H1 (cell line): ENCODE measurements at regions not wholly inside any gene's neighbourhood (a gene's known extent, or its start where the extent isn't known, plus 50 kb on each side); places are given as distances from the start of the nearest gene placed in this dataset.

Experiments
- CTCF ChIA-PET: fragments of 300-600 bp; sonication (Branson Sonifier 250); formaldehyde crosslinking; loops from one replicate; lab custom pipeline; 2021; ENCODE audit not compliant: partially characterized antibody; lab: Charles Lee
- POLR2A ChIA-PET: fragments of 300-600 bp; sonication (Branson Sonifier 250); formaldehyde crosslinking; loops from one replicate; lab custom pipeline; 2021; ENCODE audit warnings: inconsistent platforms; ENCODE audit not compliant: partially characterized antibody; lab: Charles Lee
- DNase-seq, 2 experiments: peaks; one replicate each; pipeline versions ENCODE4 v3.0.0 to v3.0.0-alpha.2; 2010 to 2022; ENCODE audit warnings: low spot score in 2 of 2, low read depth in 1 of 2, mixed read lengths in 1 of 2
- FAIRE-seq: peaks from 2 replicates; lab custom pipeline; 2011; peaks lifted over from hg19 to GRCh38; lab: Jason Lieb, UNC
- H2AFZ ChIP-seq: 2 replicates; pipeline ENCODE4 v1.8.1; 2012; ENCODE audit warnings: low read length, inconsistent platforms
- H2AK5ac ChIP-seq: 2 replicates; pipeline ENCODE4 v1.6.1; 2013; ENCODE audit warnings: low read depth, low read length
- H2BK120ac ChIP-seq: replicated peaks from 2 replicates; pipeline ENCODE3; 2013; ENCODE audit warnings: low read depth, low read length, inconsistent platforms
- H2BK12ac ChIP-seq: 2 replicates; pipeline ENCODE4 v1.6.1; 2013; ENCODE audit warnings: low read depth, low read length
- H2BK15ac ChIP-seq: 2 replicates; pipeline ENCODE4 v1.6.1; 2013; ENCODE audit warnings: low read length
- H2BK20ac ChIP-seq: 2 replicates; pipeline ENCODE4 v1.6.1; 2013; ENCODE audit warnings: low read length
- H2BK5ac ChIP-seq: 2 replicates; pipeline ENCODE4 v1.6.1; 2013; ENCODE audit warnings: low read depth, low read length
- H3K14ac ChIP-seq: 2 replicates; pipeline ENCODE4 v1.6.1; 2013; ENCODE audit warnings: inconsistent platforms; ENCODE audit not compliant: insufficient read length
- H3K18ac ChIP-seq: 2 replicates; pipeline ENCODE4 v1.6.1; 2013; ENCODE audit warnings: low read length; ENCODE audit errors: extremely low read depth
- H3K23ac ChIP-seq: 2 replicates; pipeline ENCODE4 v1.6.1; 2013; ENCODE audit warnings: inconsistent platforms; ENCODE audit not compliant: insufficient read length
- H3K23me2 ChIP-seq: 2 replicates; pipeline ENCODE4 v1.6.1; 2013; ENCODE audit warnings: low read depth, low read length
- H3K27ac ChIP-seq: 2 replicates; pipeline ENCODE4 v1.6.1; 2011; ENCODE audit warnings: low read depth, low read length, inconsistent platforms
- H3K27me3 ChIP-seq, 4 experiments: replicated peaks in 1 of 4; 1 replicate in 1 of 4; 2 replicates in 3 of 4; pipeline versions ENCODE4 v1.6.1 to v1.8.1; 2011 to 2013; ENCODE audit warnings: low read length in 3 of 4, mild to moderate bottlenecking in 3 of 4, inconsistent platforms in 2 of 4, mixed read lengths in 2 of 4, moderate library complexity in 1 of 4; ENCODE audit not compliant: control insufficient read depth in 3 of 4, insufficient read depth in 3 of 4; ENCODE audit errors: extremely low read depth in 1 of 4
- H3K36me3 ChIP-seq, 4 experiments: 2 replicates each; pipeline versions ENCODE4 v1.6.1 to v1.8.1; 2011 to 2013; ENCODE audit warnings: mild to moderate bottlenecking in 4 of 4, low read length in 3 of 4, moderate library complexity in 2 of 4, control low read depth in 1 of 4, inconsistent platforms in 1 of 4; ENCODE audit not compliant: insufficient read depth in 4 of 4, control insufficient read depth in 2 of 4
- H3K4ac ChIP-seq: replicated peaks from 2 replicates; pipeline ENCODE3; 2013; ENCODE audit warnings: low read length, low read depth, mixed read lengths, inconsistent platforms; ENCODE audit not compliant: insufficient read length
- H3K4me1 ChIP-seq, 4 experiments: replicated peaks in 1 of 4; 1 replicate in 1 of 4; 2 replicates in 3 of 4; pipeline versions ENCODE4 v1.6.1 to v1.8.1; 2011 to 2013; ENCODE audit warnings: low read length in 3 of 4, inconsistent platforms in 2 of 4, mixed read lengths in 1 of 4; ENCODE audit not compliant: insufficient read depth in 4 of 4, control insufficient read depth in 3 of 4
- H3K4me2 ChIP-seq, 2 experiments: 2 replicates each; pipeline versions ENCODE4 v1.6.1 to v1.8.1; 2011 to 2013; ENCODE audit warnings: low read depth in 2 of 2, low read length in 2 of 2, control low read depth in 1 of 2, inconsistent platforms in 1 of 2, mild to moderate bottlenecking in 1 of 2; ENCODE audit not compliant: insufficient read depth in 1 of 2
- H3K4me3 ChIP-seq, 4 experiments: fragments of 200-600, 300-600 bp in 1 of 4; sonication (generic), shearing (Covaris generic), sonication (Bioruptor Twin) in 1 of 4; 2 replicates each; pipeline versions ENCODE4 v1.5.1 to v1.8.1; 2011 to 2016; ENCODE audit warnings: low read length in 4 of 4, low read depth in 3 of 4, control low read depth in 2 of 4, inconsistent platforms in 2 of 4, mild to moderate bottlenecking in 2 of 4, mixed read lengths in 1 of 4, moderate library complexity in 1 of 4; ENCODE audit not compliant: insufficient read depth in 2 of 4; ENCODE audit errors: extremely low read depth in 1 of 4
- H3K56ac ChIP-seq: replicated peaks from 2 replicates; pipeline ENCODE3; 2013; ENCODE audit warnings: low read depth, mild to moderate bottlenecking, mixed read lengths, low read length, inconsistent platforms; ENCODE audit not compliant: insufficient read length
- H3K79me1 ChIP-seq: 2 replicates; pipeline ENCODE4 v1.6.1; 2013; ENCODE audit warnings: low read depth, low read length, control low read depth
- H3K79me2 ChIP-seq, 2 experiments: 2 replicates each; pipeline versions ENCODE4 v1.6.1 to v1.8.1; 2012 to 2013; ENCODE audit warnings: low read length in 2 of 2, mild to moderate bottlenecking in 2 of 2, inconsistent platforms in 1 of 2; ENCODE audit not compliant: insufficient read depth in 2 of 2, control insufficient read depth in 1 of 2
- H3K9ac ChIP-seq, 4 experiments: replicated peaks in 1 of 4; 1 replicate in 1 of 4; 2 replicates in 3 of 4; pipeline versions ENCODE4 v1.6.1 to v1.8.1; 2011 to 2013; ENCODE audit warnings: low read depth in 3 of 4, low read length in 3 of 4, control low read depth in 2 of 4, mild to moderate bottlenecking in 2 of 4, moderate library complexity in 2 of 4, inconsistent platforms in 1 of 4; ENCODE audit errors: extremely low read depth in 1 of 4
- H3K9me3 ChIP-seq, 2 experiments: 2 replicates each; pipeline versions ENCODE4 v1.6.1 to v1.8.1; 2012 to 2013; ENCODE audit warnings: mild to moderate bottlenecking in 2 of 2, moderate library complexity in 2 of 2, control low read depth in 1 of 2, inconsistent platforms in 1 of 2, low read depth in 1 of 2, low read length in 1 of 2, mixed read lengths in 1 of 2; ENCODE audit not compliant: insufficient read depth in 2 of 2
- H4K20me1 ChIP-seq, 2 experiments: replicated peaks in 1 of 2; 2 replicates each; pipeline versions ENCODE3 to v1.8.1; 2011 to 2013; ENCODE audit warnings: inconsistent platforms in 2 of 2, low read length in 2 of 2, mild to moderate bottlenecking in 1 of 2; ENCODE audit not compliant: insufficient read depth in 2 of 2, control insufficient read depth in 1 of 2
- H4K5ac ChIP-seq: 2 replicates; pipeline ENCODE4 v1.6.1; 2013; ENCODE audit warnings: low read length, low read depth, mixed read lengths, inconsistent platforms; ENCODE audit not compliant: insufficient read length
- H4K8ac ChIP-seq: 2 replicates; pipeline ENCODE4 v1.8.0; 2013; ENCODE audit warnings: mild to moderate bottlenecking, moderate library complexity, low read length, inconsistent platforms; ENCODE audit not compliant: insufficient read depth; ENCODE audit errors: extremely low read depth
- H4K91ac ChIP-seq: replicated peaks from 2 replicates; pipeline ENCODE3; 2013; ENCODE audit warnings: low read length, mixed read lengths, inconsistent platforms; ENCODE audit not compliant: insufficient read length
- BCL11A ChIP-seq, 2 experiments: IDR thresholded peaks; one replicate each; pipeline ENCODE4 v1.6.1; 2011; ENCODE audit warnings: low read depth in 2 of 2, low read length in 2 of 2, mild to moderate bottlenecking in 2 of 2
- CHD1 ChIP-seq: IDR thresholded peaks from 2 replicates; pipeline ENCODE4 v1.6.1; 2012; ENCODE audit warnings: low read depth, low read length, improper control_type of control experiment
- CHD2 ChIP-seq: IDR thresholded peaks from 2 replicates; pipeline ENCODE4 v1.6.1; 2012; ENCODE audit warnings: low read length, improper control_type of control experiment
- EGR1 ChIP-seq: IDR thresholded peaks from 2 replicates; pipeline ENCODE4 v1.6.1; 2011; ENCODE audit warnings: low read depth, low read length, borderline replicate concordance
- EZH2 ChIP-seq: fragments of 200-600 bp; sonication (generic); IDR thresholded peaks from 2 replicates; pipeline ENCODE4 v1.7.1; 2012; ENCODE audit warnings: low read depth, mild to moderate bottlenecking, moderate library complexity, low read length, inconsistent platforms; ENCODE audit not compliant: severe bottlenecking
- HDAC2 ChIP-seq, 2 experiments: fragments of 300-600 bp in 1 of 2; sonication (generic) in 1 of 2; IDR thresholded peaks; 2 replicates each; pipeline ENCODE4 v1.6.1; 2011 to 2012; ENCODE audit warnings: low read depth in 2 of 2, low read length in 2 of 2, mild to moderate bottlenecking in 2 of 2, moderate library complexity in 2 of 2, borderline replicate concordance in 1 of 2, inconsistent platforms in 1 of 2
- JUND ChIP-seq: IDR thresholded peaks from 2 replicates; pipeline ENCODE4 v1.6.1; 2011; ENCODE audit warnings: mild to moderate bottlenecking, improper control_type of control experiment, low read length
- MAFK ChIP-seq: IDR thresholded peaks from 2 replicates; pipeline ENCODE4 v1.6.1; 2012; ENCODE audit warnings: low read depth, mild to moderate bottlenecking, improper control_type of control experiment, low read length
- NANOG ChIP-seq: IDR thresholded peaks from 2 replicates; pipeline ENCODE4 v1.6.1; 2011; ENCODE audit warnings: low read length, low read depth, mild to moderate bottlenecking, inconsistent platforms; ENCODE audit not compliant: insufficient read depth, poor library complexity, severe bottlenecking
- POU5F1 ChIP-seq: IDR thresholded peaks from 2 replicates; pipeline ENCODE4 v1.6.1; 2011; ENCODE audit warnings: low read depth, mild to moderate bottlenecking, low read length, moderate library complexity
- RXRA ChIP-seq: IDR thresholded peaks from 2 replicates; pipeline ENCODE4 v1.6.1; 2011; ENCODE audit warnings: low read depth, mild to moderate bottlenecking, low read length, moderate library complexity; ENCODE audit not compliant: insufficient read depth
- SIRT6 ChIP-seq: IDR thresholded peaks from one replicate; pipeline ENCODE4 v1.7.1; 2012; ENCODE audit warnings: low read length, inconsistent platforms
- TAF1 ChIP-seq: IDR thresholded peaks from 2 replicates; pipeline ENCODE4 v1.6.1; 2011; ENCODE audit warnings: mild to moderate bottlenecking, low read depth, low read length
- TBP ChIP-seq: IDR thresholded peaks from 2 replicates; pipeline ENCODE4 v1.6.1; 2011; ENCODE audit warnings: low read depth, low read length, improper control_type of control experiment
- YY1 ChIP-seq: IDR thresholded peaks from 2 replicates; pipeline ENCODE4 v1.6.1; 2011; ENCODE audit warnings: low read depth, mild to moderate bottlenecking, low read length
- WGBS, 2 experiments: shearing (Covaris generic) in 1 of 2; methylation state at CpG; one replicate each; pipeline versions ENCODE4 v1.1.6 to v1.1.7; 2013 to 2015; ENCODE audit warnings: low lambda C conversion rate in 2 of 2, mixed read lengths in 2 of 2, inconsistent platforms in 1 of 2, low coverage in 1 of 2, missing lambda C conversion rate in 1 of 2; ENCODE audit not compliant: insufficient replicate concordance in 2 of 2, insufficient coverage in 1 of 2, insufficient read length in 1 of 2; ENCODE audit errors: extremely low coverage in 1 of 2, missing lambda C conversion rate in 1 of 2; 5-methylcytosine and 5-hydroxymethylcytosine counted together

GRCh38 chr4:138561906-138562305, 319.8 kb upstream of the SLC7A11 start:
- no peaks in the 10 kb centered on the region; a peak in 1 of 4 replicates for H3K9me3 ChIP-seq
- TF ChIP-seq TBP (no peak), JUND (no peak), SIRT6 (no peak), TAF1 (no peak), CHD2 (no peak), YY1 (no peak), POU5F1 (no peak), HDAC2 (IDR thresholded peaks at IDR 0.05; ENCODE audit: borderline replicate concordance in 1 of 2, low read depth in 2 of 2, low read length in 2 of 2) (no peak), NANOG (no peak), EGR1 (no peak), CHD1 (no peak), EZH2 (no peak), MAFK (no peak), RXRA (no peak), BCL11A (IDR thresholded peaks at IDR 0.05; ENCODE audit: low read depth in 2 of 2, low read length in 2 of 2) (no peak)
- no peak for DNase-seq
- no peak overlapping the region for H4K91ac ChIP-seq
- no peak overlapping the region for H3K4me2 ChIP-seq
- no peaks in the 10 kb centered on the region for H3K4me1 ChIP-seq
- H3K79me1 ChIP-seq, result no peaks in the 10 kb centered on the region
- no peaks in the 10 kb centered on the region for H3K23me2 ChIP-seq
- H4K20me1 ChIP-seq, result no peaks in the 10 kb centered on the region
- no peak overlapping the region for H3K9ac ChIP-seq
- no peak overlapping the region for H3K23ac ChIP-seq
- no peak overlapping the region for H2AK5ac ChIP-seq
- H3K4me3 ChIP-seq, result no peak overlapping the region
- H4K5ac ChIP-seq, result no peak overlapping the region
- no peak overlapping the region for H2AFZ ChIP-seq
- POLR2A ChIA-PET, result no interaction called here
- no peak overlapping the region for H3K27ac ChIP-seq
- CTCF ChIA-PET, result interaction anchor here (1.0 to 5.6 kb wide), 7 partner anchors 16 to 309 kb away, joined by 3 to 77 read pairs (median 4); no protein-coding TSS in a partner anchor
- no peak overlapping the region for H2BK120ac ChIP-seq
- H3K18ac ChIP-seq, result no peak overlapping the region
- H4K8ac ChIP-seq, result no peak overlapping the region
- no peak overlapping the region for H2BK15ac ChIP-seq
- no peak overlapping the region for H2BK20ac ChIP-seq
- H2BK12ac ChIP-seq, result no peak overlapping the region
- no peaks in the 10 kb centered on the region for H3K27me3 ChIP-seq
- no peaks in the 10 kb centered on the region for H3K79me2 ChIP-seq
- WGBS, 2 experiments, result 88% methylated on average over 15 of the region's 18 CpGs; no CpG with 5 or more reads in 1 of the 2 experiments
- H3K14ac ChIP-seq, result no peak overlapping the region
- H3K56ac ChIP-seq, result no peak overlapping the region
- H3K36me3 ChIP-seq, result no peaks in the 10 kb centered on the region
- no peak overlapping the region for H2BK5ac ChIP-seq
- H3K4ac ChIP-seq, result no peak overlapping the region
- FAIRE-seq, result no peak
